ENCODE measurements at regions not wholly inside any gene's neighbourhood (a gene's known extent, or its start where the extent isn't known, plus 50 kb on each side); places are given as distances from the start of the nearest gene placed in this dataset.
"Not testable (repeated sequence)": the region's sequence is repeated elsewhere in the genome, so short reads cannot be mapped to it uniquely, and the experiment has no call there.

DNA sequence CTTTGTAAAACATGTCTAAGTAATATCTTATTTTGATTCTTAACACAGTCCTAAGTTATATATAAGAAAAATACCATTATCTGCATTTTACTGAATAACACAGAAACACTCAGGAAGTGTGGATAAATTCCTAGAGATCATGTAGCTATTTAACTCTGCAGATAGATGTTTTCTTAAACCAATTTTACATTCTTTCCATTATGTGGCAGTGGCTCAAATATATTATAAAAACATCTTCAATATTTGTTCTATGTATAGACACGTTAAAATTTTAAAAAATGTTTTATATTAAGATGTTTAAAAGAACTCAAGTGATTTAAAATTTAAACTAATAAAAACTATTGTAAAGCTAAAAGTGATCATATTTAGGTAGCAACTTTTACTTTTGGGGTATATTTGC lies 683.8 kb downstream of the DIPK2A start:
- no peak for DNase-seq

DNA sequence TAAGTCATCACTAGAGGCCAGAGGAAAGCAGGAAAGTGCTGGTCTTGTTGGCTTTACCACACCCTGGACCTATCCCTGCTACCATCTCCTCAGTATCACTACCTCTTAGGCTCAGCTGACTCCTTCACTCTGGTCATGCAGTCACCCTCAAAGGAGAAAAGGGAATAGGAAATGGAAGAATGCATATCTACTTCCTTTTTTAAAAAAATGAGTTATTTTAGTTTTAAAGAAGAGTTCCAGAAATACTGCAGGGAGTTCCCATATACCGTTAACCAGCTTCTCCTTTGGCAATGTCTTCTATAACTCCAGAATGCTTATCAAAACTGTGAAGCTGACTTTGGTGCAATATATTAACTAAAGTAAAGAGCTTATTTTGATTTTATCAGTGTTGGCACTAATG lies 688.6 kb downstream of the DIPK2A start:
- DNase-seq = no peak

DNA sequence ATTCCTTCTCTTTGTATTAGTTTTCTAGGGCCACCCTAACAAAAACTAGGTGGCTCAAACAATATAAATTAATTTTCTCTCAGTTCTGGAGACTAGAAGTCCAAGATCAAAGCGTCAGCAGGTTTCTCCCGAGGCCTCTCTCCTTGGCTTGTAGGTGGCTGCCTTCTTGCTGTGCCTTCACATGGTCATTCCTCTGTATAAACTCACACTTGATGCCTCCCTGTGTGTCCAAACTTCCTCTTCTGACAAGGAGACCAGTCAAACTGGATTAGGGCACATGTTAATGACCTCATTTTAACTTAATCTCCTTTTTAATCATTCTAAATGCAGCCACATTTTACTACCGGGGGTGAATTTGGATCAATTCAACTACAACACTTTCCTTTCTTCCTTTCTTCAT lies 691.1 kb downstream of the DIPK2A start:
- no peak for DNase-seq

DNA sequence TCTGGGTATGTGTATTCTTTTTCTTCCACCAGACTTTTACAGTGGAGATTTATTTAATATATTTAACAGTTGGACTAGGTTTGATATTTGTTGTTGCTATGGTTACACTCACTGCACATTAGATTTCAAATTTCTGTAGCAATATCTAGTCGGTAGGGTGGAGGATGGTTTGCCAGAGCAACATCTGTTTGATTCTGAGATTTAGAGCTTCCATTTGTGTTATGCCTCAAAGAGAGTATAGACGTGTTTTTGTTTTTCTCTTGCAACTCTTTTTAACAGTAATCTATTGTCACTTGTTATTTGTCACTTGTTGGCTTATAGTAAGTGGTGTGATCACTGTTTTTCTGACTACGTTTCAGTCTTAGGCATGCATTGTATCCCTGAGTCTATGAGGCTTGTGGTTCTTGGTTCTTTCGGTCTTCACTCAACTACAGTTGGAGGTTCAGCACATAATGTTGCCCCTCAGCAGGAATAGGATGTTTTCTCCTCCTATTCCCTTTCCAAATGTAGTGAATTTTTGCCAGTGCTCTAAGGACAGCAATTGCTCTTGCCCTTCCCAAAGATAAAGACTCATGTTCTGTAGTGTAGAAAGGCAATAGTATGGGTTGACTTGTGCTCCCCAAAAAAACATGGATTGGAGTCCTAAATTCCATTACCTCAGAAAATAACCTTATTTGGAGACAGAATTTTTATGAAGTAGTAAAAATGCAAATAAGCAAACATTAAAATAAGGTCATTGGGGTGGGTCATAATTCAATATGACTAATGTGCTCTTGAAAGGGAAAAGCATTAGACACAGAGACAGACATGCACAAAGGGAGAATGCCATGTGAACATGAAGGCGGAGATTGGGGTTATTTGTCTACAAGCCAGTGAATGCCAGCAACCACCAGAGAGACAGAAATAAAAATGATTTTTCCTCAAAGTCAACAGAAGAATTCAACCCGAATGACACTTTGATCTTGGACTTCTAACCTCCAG lies 692.1 kb downstream of the DIPK2A start:
- no peak for DNase-seq

DNA sequence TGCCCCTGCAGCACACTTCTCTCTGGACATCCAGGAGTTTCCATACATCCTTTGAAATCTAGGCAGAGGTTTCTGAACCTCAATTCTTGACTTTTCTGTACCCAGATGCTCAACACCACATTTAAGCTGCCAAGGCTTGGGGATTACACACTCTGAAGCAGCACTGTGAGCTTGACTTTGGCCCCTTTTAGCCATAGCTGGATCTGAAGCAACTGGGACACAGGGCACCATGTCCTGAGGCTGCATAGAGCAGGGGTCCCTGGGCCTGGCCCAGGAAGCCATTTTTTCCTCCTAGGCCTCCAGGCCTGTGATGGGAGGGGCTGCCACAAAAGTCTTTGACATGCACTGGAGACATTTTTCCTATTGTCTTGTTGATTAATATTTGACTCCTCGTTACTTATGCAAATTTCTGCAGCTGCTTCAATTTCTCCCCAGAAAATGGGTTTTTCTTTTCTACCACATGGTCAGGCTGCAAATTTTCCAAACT lies 694.0 kb downstream of the DIPK2A start:
- no peak for DNase-seq

DNA sequence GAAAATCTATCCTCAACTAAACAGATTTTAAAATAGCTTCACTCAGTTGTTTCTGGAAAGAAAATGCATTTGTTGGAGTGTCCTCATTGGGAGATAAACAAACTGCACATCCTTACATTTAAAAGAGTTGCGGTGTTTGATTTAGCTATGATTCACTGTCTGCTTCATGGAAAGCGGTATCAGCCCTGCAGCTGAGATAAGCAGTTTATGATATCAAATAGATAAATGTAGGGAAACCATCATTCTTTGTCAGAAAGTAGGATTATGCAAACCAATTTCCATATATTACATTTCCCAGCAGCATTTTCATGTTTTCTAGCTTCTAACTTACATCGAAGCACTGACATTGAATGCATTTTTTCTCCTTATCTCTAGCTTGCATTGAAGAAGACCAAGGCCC lies 698.9 kb downstream of the DIPK2A start:
- no peak for DNase-seq

DNA sequence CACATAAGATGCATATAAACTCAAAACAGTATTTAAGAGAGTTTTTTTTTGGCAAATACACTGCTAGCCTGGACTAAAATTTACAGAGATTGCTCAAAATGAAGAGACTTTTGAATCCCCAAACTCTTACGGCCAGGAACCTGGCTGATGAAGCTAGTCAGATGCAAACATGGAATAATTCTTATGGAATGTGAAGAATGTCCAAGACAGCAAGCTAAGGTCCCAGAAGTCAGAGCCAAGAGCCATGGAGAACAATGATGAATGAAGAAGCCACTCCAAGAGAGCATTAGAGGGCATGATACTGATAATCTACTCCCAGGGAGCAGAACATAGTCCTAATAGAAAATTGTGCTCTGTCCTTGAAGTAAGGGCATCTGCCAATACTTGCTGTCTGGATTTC lies 705.5 kb downstream of the DIPK2A start:
- DNase-seq = no peak

DNA sequence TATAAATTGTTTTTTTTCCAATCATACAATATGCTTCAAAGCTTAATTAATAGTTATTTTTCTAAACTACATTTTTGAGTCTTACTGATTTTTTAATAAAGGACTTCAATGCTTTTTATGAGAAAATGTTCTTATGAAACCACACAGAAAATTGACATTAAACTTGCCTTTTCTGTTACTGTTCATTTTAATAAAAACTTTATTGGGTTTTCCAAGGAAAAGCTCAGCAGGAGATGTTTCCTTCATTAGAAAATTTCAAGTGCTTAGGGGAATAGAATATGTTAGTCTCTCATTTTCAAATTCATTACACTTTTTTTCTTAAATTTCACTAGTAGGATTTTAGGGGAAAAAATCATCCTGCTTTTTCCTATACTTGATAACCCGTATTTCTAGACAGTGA lies 711.4 kb downstream of the DIPK2A start:
- no peak for DNase-seq

DNA sequence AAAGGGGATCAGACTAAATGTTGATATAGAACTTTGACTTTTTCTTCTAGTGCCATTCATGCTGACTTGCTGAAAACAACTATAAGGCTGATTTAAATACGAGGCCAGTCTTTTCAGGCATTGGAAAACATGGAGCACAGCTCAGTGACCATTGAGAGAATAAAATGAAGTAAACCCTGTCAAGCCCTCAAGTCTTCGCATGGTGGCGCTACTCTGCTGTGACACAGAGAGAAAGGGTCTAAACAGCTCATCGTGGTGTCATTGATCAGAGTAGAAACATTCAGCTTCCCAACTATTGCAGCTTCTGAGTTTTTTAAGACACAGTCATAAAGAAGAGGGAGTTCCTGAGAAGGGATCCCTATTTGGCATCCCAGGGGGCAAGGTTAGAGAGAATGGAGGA lies 716.2 kb downstream of the DIPK2A start:
- DNase-seq = no peak

DNA sequence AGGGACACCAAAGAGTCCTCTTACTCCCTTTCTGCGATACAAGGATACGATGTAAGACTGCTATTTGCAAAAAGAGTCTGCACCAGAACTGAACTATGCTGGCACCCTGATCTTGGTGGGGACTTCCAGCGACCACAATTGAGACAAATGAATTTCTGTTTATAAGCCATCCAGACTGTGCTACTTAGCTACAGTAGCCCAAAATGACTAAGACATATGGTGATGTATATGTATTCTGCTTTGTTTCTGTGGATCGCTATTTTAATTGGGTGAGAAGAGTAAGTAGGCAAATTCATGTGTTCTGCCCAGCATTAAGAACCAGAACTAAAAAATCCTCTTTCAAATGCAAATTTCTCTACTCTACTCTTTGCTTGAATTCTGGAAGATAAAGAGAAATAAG lies 720.9 kb downstream of the DIPK2A start:
- DNase-seq = no peak

DNA sequence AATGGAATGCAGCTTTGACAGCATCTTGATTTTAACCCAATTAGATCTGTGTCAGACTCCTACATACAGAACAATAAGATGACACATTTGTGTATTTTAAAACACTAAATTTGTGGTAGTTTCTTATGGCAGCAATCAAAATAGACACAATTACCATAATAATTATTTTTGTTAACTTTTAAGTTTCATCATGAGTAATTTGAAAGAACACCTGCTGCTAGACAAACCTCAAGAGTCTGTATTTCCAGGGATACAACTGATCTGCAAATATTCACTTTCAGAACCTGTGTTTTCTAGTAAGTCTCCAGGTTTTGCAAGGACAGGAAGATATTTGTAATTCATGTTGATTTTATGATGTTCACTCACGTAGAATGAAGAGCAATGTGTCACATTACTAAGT lies 736.8 kb downstream of the DIPK2A start:
- no peak for DNase-seq

DNA sequence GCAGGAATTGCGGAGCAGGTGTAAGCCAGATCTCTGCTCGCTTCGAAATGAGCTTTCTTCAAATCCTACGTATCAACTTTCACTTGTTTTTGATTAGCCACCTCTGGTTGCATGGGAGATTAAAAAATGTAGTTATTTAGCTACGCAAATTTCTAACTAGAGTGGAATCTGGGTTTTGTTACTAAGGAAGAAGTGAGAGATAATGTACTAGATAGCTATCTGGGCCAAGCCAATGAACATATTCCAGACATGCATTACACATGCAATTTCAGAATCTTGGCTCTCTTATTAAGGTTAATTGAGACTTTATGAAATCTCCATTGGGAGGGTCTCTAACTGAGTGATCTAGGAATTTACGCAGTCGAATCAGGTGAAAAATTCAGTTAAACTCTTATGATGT lies 765.7 kb downstream of the DIPK2A start:
- DNase-seq = no peak

DNA sequence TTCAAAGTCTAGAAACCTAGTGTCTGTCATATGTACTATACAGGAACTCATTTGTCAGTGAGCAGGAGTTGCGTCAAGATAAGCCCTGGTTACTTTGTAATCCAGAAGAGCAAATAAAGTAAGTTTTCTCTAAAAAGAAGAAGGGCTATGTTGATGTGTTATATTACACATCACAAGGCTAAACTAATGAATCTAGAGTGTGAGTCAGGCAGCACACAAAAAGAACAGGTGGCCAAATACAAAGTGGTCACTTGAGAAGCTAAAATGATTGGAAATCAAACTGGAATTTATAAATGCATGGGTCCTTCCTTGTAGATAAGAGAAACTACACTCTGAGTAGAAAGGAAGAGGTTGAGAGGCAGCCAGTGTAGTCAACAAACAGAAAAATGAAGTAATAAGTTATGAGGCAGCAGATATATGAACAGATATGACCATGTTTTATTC lies 771.6 kb downstream of the DIPK2A start:
- DNase-seq = no peak

DNA sequence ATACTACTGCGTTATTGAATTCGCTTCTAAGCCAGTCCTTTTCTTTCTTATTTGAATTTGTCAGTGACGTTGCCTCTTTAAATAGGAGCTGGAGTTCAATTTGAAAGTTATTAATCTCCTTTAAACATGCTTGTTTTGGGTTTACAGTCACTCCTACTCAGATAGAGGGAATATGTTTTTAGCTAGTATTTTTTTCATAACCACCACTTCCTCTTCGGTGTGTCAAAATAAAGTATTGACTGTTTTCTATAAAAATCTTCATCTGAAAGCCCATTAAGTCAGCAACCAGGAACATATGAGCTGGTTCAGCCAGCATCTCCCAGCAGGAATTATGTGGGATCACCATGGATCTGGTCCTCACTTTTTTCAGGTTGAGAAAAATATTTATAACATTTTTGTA lies 772.9 kb downstream of the DIPK2A start:
- DNase-seq = no peak

DNA sequence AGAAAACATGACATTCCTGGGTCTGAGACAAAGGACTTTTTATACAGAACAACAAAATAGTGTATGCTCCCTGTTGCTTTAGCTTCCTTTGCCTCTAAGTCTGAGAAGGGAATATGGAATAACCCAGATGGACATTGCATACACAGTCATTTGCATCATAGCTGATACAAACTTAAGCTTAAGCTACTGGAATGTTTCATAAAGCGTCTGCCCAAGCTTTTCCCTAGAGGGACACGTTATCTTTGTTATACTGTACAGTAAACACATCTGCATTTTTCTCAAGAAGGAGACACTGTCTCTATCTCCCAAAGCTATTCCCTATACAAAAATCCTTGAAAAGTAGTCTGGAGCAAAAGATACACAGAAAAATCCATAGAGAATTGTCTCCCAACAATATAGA lies 775.0 kb downstream of the DIPK2A start:
- DNase-seq = no peak

DNA sequence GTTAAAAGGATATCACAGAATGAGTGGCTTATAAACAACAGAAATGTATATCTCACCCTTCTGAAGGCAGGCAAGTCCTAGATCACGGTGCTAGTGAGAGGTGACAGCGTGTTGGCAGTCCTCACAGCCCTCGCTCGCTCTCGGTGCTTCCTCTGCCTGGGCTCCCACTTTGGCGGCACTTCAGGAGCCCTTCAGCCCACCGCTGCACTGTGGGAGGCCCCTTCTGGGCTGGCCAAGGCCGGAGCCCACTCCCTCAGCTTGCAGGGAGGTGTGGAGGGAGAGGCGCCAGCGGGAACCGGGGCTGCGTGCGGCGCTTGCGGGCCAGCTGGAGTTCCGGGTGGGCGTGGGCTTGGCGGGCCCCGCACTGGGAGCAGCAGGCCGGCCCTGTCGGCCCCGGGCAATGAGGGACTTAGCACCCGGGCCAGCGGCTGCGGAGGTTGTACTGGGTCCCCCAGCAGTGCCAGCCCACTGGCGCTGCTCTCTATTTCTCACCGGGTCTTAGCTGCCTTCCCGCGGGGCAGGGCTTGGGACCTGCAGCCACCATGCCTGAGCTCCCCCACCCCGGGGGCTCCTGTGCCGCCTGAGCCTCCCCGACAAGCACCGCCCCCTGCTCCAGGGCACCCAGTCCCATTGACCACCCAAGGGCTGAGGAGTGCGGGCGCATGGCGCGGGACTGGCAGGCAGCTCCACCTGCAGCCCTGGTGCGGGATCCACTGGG lies 778.1 kb downstream of the DIPK2A start:
- not testable (repeated sequence) for DNase-seq

DNA sequence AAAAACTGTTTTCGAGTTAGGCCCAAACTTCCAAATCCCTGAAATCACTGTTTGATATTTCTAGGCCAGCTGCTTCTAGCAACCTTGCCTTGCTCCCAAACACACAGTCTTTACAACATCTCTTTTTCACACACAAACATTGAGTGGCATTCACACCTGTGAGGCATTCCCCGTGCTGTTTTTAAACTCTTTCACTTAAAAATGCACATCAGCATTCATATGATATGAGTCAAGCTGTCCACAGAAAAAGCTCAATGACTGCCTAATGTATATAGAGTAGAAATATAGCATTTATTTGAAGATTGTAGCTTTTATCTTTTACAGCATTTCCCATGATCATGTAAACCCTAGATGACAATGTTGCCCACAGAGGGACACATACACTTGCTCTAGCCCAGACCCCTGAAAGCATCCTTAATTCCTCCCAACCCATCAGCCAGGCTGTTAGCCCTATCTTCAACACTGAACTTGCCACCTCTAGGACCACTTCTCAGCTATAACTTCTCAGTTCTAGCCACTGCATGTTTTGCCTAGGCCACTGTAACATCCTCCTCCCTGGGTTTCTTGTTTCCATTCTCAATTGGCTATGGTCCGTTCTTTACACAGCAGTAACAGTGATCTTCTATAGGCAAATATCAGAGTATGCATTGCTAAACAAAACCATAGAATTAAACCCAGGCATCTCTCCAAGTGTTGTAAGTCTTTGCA lies 782.6 kb downstream of the DIPK2A start:
- DNase-seq = no peak

DNA sequence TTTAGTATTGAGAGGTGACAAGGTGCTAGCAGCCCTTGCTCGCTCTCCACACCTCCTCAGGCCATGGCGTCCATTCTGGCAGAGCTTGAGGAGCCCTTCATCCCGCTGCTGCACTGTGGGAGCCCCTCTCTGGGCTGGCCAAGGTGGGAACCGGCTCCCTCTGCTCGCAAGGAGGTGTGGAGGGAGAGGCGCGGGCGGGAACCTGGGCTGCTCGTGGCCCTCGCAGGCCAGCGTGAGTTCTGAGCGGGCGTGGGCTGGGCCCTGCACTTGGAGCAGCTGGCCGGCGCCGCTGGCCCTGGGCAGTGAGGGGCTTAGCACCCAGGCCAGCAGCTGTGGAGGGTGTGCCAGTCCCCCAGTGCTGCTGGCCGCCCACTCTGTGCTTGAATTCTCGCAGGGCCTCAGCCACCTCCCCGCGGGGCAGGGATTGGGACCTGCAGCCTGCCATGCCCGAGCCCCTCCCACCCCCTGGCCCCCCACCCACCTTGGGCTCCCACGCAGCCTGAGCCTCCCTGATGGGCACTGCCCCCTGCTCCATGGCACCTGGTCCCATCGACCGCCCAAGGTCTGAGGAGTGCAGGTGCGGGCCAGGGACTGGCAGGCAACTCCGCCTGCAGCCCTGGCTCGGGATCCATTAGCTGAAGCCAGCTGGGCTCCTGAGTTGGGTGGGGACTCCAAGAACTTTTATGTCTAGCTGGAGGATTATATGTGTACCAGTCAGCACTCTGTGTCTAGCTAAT lies 785.2 kb downstream of the DIPK2A start:
- DNase-seq = no peak

DNA sequence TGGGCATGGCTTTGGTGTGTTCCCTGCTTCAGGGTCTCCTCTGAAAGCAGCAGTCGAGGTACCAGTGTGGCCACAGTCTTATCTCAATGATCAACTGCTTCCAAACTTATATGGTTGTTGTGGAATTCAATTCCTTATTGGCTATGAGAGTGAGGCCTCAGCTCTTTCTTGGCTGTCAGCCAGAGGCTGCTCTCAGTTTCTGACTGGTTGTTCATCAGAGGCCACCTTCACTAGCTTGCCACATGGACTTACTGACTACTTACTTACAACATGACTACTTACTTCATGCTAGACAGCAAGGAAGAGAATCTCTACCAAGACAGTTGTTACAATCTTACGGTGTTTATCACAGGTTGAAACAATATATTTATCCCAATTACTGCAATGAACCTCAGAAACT lies 789.2 kb downstream of the DIPK2A start:
- no peak for DNase-seq

DNA sequence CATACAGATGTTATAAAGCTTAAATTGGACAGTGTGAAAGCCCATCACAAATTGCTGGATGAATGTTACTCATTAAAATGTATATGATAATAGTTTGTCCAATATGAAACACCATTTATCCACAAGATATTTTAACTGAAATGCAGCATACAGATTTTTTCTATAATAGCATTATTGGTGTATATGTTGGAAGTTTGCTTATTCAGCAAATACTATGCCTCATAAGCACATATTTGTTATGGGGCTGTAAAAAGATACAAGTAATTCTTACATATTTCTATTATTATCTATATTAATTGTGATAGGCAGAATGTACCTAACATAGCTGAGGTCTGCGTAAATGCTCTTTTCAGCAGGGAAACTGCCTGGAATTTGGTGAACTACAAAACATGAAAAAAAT lies 790.5 kb downstream of the DIPK2A start:
- no peak for DNase-seq

DNA sequence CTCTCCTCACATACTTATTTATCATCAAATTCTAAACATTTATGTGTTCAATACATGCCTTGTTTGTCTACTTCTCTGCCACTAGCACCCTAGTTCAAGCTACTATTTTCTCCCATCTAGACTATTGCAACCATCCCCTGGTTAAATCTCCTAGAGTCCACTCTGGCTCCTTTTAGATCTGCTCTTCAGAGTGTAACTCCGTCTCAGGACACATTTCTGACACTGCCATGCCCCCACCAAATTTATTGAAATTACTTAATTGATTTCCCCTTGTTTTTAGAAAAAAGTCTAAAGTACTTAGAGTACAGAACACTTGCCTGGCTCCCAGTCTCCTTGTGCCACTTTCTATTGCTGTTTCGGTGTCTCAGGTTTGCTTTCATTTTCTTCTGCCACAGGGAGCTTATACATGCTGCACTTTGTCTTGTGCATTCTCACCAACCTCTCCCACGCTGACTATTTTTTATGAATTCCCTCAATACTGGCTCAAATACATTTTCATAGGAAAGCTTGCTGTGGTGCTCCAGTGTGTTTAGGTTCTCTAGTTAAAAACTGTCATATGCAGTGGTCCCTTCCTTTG lies 792.3 kb downstream of the DIPK2A start:
- DNase-seq = no peak

DNA sequence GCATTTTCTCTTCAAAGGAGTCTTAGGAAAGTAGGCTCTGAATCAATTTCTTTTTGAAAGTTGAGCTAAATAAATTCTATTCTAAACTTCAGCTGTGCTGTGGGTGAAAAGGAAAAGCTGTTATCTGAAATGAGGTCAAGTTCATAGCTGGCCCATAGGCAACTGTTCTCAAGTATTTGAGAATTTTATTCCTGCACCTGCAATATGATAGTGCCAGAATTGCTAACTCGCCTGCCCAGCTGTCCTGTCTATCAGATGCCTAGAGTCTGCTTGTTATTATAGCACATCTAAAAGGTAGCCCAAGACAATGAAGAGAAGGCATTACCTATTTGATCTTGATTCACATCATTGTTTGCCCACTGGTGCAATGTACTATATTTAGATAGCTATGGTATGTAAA lies 798.7 kb downstream of the DIPK2A start:
- no peak for DNase-seq

Measured in CD4-positive, alpha-beta T cell treated with Interferon gamma for 1 hour (primary cell).